ENCODE measurements at regions not wholly inside any gene's neighbourhood (a gene's known extent, or its start where the extent isn't known, plus 50 kb on each side); places are given as distances from the start of the nearest gene placed in this dataset.
A peak's percentile ranks its signal among the peaks of the same experiment; 100 is the strongest.

DNA sequence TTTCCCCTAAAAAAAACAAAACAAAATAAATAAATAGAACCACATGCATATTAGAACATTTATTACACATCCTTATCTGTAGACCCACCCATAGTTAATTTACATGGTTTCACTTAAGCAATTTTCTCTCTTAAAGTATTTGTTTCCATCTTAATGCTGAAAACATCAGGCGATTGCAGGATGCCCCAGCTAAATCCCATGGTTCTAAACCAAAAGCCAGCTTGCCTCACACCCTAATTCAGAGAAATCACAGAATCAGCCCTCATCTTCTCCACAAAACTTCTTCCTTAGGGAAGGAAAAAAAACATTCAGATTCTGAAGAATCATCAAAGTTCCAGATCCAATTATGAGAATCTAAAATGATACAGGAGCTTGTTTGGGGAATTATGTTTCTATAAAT is 67.6 kb upstream of the MTHFD1L start:
- Histone ChIP-seq H3K4me3 (ENCODE audit: low read depth in 1 of 2, low read length in 2 of 2) (no peak overlapping the region), H3K9me3 (ENCODE audit: control insufficient read depth in 2 of 2, insufficient read depth in 1 of 2, low read depth in 1 of 2, low read length in 1 of 2) (no peaks in the 10 kb centered on the region), H3K27ac (ENCODE audit: low read depth in 2 of 2, low read length in 1 of 2) (no peak overlapping the region), H3K27me3 (ENCODE audit: control insufficient read depth in 1 of 2, insufficient read depth in 2 of 2, low read length in 2 of 2) (no peaks in the 10 kb centered on the region), H3K36me3 (ENCODE audit: control insufficient read depth in 2 of 2, insufficient read depth in 2 of 2, low read length in 1 of 2) (no peaks in the 10 kb centered on the region), H3K4me1 (ENCODE audit: control insufficient read depth in 2 of 2, insufficient read depth in 2 of 2, low read length in 1 of 2) (no peaks in the 10 kb centered on the region)
- WGBS, 2 donors = 88 to 95% methylated on average over 1 of the region's 1 CpG

GRCh38 chr6:150799276-150799805 is 66.2 kb upstream of the MTHFD1L start:
- Histone ChIP-seq H3K36me3 (ENCODE audit: control insufficient read depth in 2 of 2, insufficient read depth in 2 of 2, low read length in 1 of 2) (no peaks in the 10 kb centered on the region), H3K9me3 (ENCODE audit: control insufficient read depth in 2 of 2, insufficient read depth in 1 of 2, low read depth in 1 of 2, low read length in 1 of 2) (no peaks in the 10 kb centered on the region), H3K4me1 (ENCODE audit: control insufficient read depth in 2 of 2, insufficient read depth in 2 of 2, low read length in 1 of 2) (no peaks in the 10 kb centered on the region), H3K4me3 (ENCODE audit: low read depth in 1 of 2, low read length in 2 of 2) (no peak overlapping the region), H3K27me3 (ENCODE audit: control insufficient read depth in 1 of 2, insufficient read depth in 2 of 2, low read length in 2 of 2) (no peaks in the 10 kb centered on the region), H3K27ac (ENCODE audit: low read depth in 2 of 2, low read length in 1 of 2) (no peak overlapping the region)
- 87 to 88% methylated on average over 4 of the region's 4 CpGs for WGBS, 2 donors

- Histone ChIP-seq H3K4me1 (ENCODE audit: control insufficient read depth in 2 of 2, insufficient read depth in 2 of 2, low read length in 1 of 2) (no peaks in the 10 kb centered on the region), H3K27me3 (ENCODE audit: control insufficient read depth in 1 of 2, insufficient read depth in 2 of 2, low read length in 2 of 2) (no peaks in the 10 kb centered on the region), H3K4me3 (ENCODE audit: low read depth in 1 of 2, low read length in 2 of 2) (no peak overlapping the region), H3K36me3 (ENCODE audit: control insufficient read depth in 2 of 2, insufficient read depth in 2 of 2, low read length in 1 of 2) (no peaks in the 10 kb centered on the region), H3K27ac (ENCODE audit: low read depth in 2 of 2, low read length in 1 of 2) (no peak overlapping the region), H3K9me3 (ENCODE audit: control insufficient read depth in 2 of 2, insufficient read depth in 1 of 2, low read depth in 1 of 2, low read length in 1 of 2) (no peaks in the 10 kb centered on the region)
- WGBS, 2 donors = 55 to 59% methylated on average over 8 of the region's 8 CpGs
Measured at GRCh38 chr6:150800674-150801314, 64.7 kb upstream of the MTHFD1L start.

- Histone ChIP-seq H3K4me3 (ENCODE audit: low read depth in 1 of 2, low read length in 2 of 2) (no peak overlapping the region), H3K27ac (ENCODE audit: low read depth in 2 of 2, low read length in 1 of 2) (no peak overlapping the region), H3K36me3 (ENCODE audit: control insufficient read depth in 2 of 2, insufficient read depth in 2 of 2, low read length in 1 of 2) (peaks cover 0 to 2% of the 10 kb centered on the region in 2 donors), H3K27me3 (ENCODE audit: control insufficient read depth in 1 of 2, insufficient read depth in 2 of 2, low read length in 2 of 2) (no peaks in the 10 kb centered on the region), H3K4me1 (ENCODE audit: control insufficient read depth in 2 of 2, insufficient read depth in 2 of 2, low read length in 1 of 2) (peaks cover 0 to 1% of the 10 kb centered on the region in 2 donors), H3K9me3 (ENCODE audit: control insufficient read depth in 2 of 2, insufficient read depth in 1 of 2, low read depth in 1 of 2, low read length in 1 of 2) (no peaks in the 10 kb centered on the region)
- WGBS, 2 donors = 78 to 80% methylated on average over 2 of the region's 2 CpGs
Measured at GRCh38 chr6:150806790-150807189, 58.7 kb upstream of the MTHFD1L start.

GRCh38 chr6:150813319-150813992 is 52.0 kb upstream of the MTHFD1L start:
- no peaks in the 10 kb centered on the region for H3K27me3 ChIP-seq (ENCODE audit: control insufficient read depth in 1 of 2, insufficient read depth in 2 of 2, low read length in 2 of 2)
- peak overlapping the region; percentile 91 for H3K27ac ChIP-seq (ENCODE audit: low read depth in 2 of 2, low read length in 1 of 2)
- H3K4me1 ChIP-seq (ENCODE audit: control insufficient read depth in 2 of 2, insufficient read depth in 2 of 2, low read length in 1 of 2) = peaks cover 0 to 2% of the 10 kb centered on the region in 2 donors
- WGBS, 2 donors = 22 to 28% methylated on average over 9 of the region's 9 CpGs
- no peak overlapping the region for H3K4me3 ChIP-seq (ENCODE audit: low read depth in 1 of 2, low read length in 2 of 2)
- no peaks in the 10 kb centered on the region for H3K9me3 ChIP-seq (ENCODE audit: control insufficient read depth in 2 of 2, insufficient read depth in 1 of 2, low read depth in 1 of 2, low read length in 1 of 2)
- peaks cover 0 to 2% of the 10 kb centered on the region in 2 donors for H3K36me3 ChIP-seq (ENCODE audit: control insufficient read depth in 2 of 2, insufficient read depth in 2 of 2, low read length in 1 of 2)

GRCh38 chr6:150813993-150814359 is 51.5 kb upstream of the MTHFD1L start:
- Histone ChIP-seq H3K9me3 (ENCODE audit: control insufficient read depth in 2 of 2, insufficient read depth in 1 of 2, low read depth in 1 of 2, low read length in 1 of 2) (no peaks in the 10 kb centered on the region), H3K36me3 (ENCODE audit: control insufficient read depth in 2 of 2, insufficient read depth in 2 of 2, low read length in 1 of 2) (peaks cover 0 to 2% of the 10 kb centered on the region in 2 donors), H3K27ac (ENCODE audit: low read depth in 2 of 2, low read length in 1 of 2) (peak overlapping the region; percentile 91), H3K27me3 (ENCODE audit: control insufficient read depth in 1 of 2, insufficient read depth in 2 of 2, low read length in 2 of 2) (no peaks in the 10 kb centered on the region), H3K4me1 (ENCODE audit: control insufficient read depth in 2 of 2, insufficient read depth in 2 of 2, low read length in 1 of 2) (peaks cover 0 to 2% of the 10 kb centered on the region in 2 donors), H3K4me3 (ENCODE audit: low read depth in 1 of 2, low read length in 2 of 2) (no peak overlapping the region)
- 45 to 49% methylated on average over 3 of the region's 3 CpGs for WGBS, 2 donors
